Stimulated activated naive B cell treated with anti-CD40 and anti-IgM and Interleukin-4, amounts not matched to agents 10 μg/mL and 1 μg/mL and 100 μg/mL, for 72 hours (primary cell): ENCODE measurements at regions not wholly inside any gene's neighbourhood (a gene's known extent, or its start where the extent isn't known, plus 50 kb on each side); places are given as distances from the start of the nearest gene placed in this dataset.

ENCODE experiments used
- ATAC-seq, 2 donors: fragments of 150-1000 bp; cut with Tn5 transposase; replicated peaks; 2 replicates each; pipeline ENCODE4 v1.10.0; 2021; ENCODE audit warnings: moderate library complexity in 1 of 2
- DNase-seq: peaks from one replicate; pipeline ENCODE4 v3.0.0; 2021
- H3K27ac Mint-ChIP-seq: one replicate; pipeline ENCODE4 v1.8.0; 2022; ENCODE audit warnings: mild to moderate bottlenecking, mixed read lengths
- H3K27me3 Mint-ChIP-seq, 2 donors: one replicate each; pipeline ENCODE4 v1.8.0; 2022; ENCODE audit warnings: mixed read lengths in 2 of 2
- H3K36me3 Mint-ChIP-seq, 2 donors: one replicate each; pipeline ENCODE4 v1.8.0; 2022; ENCODE audit warnings: mixed read lengths in 2 of 2, mild to moderate bottlenecking in 1 of 2
- H3K4me1 Mint-ChIP-seq, 2 donors: one replicate each; pipeline ENCODE4 v1.8.0; 2022; ENCODE audit warnings: mixed read lengths in 2 of 2, mild to moderate bottlenecking in 1 of 2
- H3K4me3 Mint-ChIP-seq, 2 donors: one replicate each; pipeline ENCODE4 v1.8.0; 2022; ENCODE audit warnings: mild to moderate bottlenecking in 2 of 2, mixed read lengths in 2 of 2, moderate library complexity in 1 of 2
- H3K9me3 Mint-ChIP-seq, 2 donors: one replicate each; pipeline ENCODE4 v1.8.0; 2022; ENCODE audit warnings: mixed read lengths in 2 of 2, mild to moderate bottlenecking in 1 of 2

GRCh38 chr21:38170283-38170682 is 86.5 kb upstream of the KCNJ15 start:
- DNase-seq (no peak), ATAC-seq (no peak)
- Mint-ChIP-seq H3K27me3 (no peaks in the 10 kb centered on the region), H3K4me1 (no peaks in the 10 kb centered on the region), H3K4me3 (no peak overlapping the region), H3K36me3 (no peaks in the 10 kb centered on the region), H3K27ac (no peak overlapping the region), H3K9me3 (no peaks in the 10 kb centered on the region)

- Mint-ChIP-seq H3K4me3 (no peak overlapping the region), H3K27ac (no peak overlapping the region), H3K27me3 (no peaks in the 10 kb centered on the region), H3K9me3 (no peaks in the 10 kb centered on the region), H3K36me3 (no peaks in the 10 kb centered on the region), H3K4me1 (no peaks in the 10 kb centered on the region)
- ATAC-seq = no peak
- no peak for DNase-seq
Observed at GRCh38 chr21:38170704-38171682, 85.8 kb upstream of the KCNJ15 start.

- ATAC-seq = no peak
- H3K4me1 Mint-ChIP-seq = no peaks in the 10 kb centered on the region
- H3K9me3 Mint-ChIP-seq = no peaks in the 10 kb centered on the region
- H3K4me3 Mint-ChIP-seq = no peak overlapping the region
- DNase-seq = no peak
- no peaks in the 10 kb centered on the region for H3K36me3 Mint-ChIP-seq
- no peaks in the 10 kb centered on the region for H3K27me3 Mint-ChIP-seq
- H3K27ac Mint-ChIP-seq = no peak overlapping the region
Observed at GRCh38 chr21:38171723-38172344, 85.0 kb upstream of the KCNJ15 start.

DNA sequence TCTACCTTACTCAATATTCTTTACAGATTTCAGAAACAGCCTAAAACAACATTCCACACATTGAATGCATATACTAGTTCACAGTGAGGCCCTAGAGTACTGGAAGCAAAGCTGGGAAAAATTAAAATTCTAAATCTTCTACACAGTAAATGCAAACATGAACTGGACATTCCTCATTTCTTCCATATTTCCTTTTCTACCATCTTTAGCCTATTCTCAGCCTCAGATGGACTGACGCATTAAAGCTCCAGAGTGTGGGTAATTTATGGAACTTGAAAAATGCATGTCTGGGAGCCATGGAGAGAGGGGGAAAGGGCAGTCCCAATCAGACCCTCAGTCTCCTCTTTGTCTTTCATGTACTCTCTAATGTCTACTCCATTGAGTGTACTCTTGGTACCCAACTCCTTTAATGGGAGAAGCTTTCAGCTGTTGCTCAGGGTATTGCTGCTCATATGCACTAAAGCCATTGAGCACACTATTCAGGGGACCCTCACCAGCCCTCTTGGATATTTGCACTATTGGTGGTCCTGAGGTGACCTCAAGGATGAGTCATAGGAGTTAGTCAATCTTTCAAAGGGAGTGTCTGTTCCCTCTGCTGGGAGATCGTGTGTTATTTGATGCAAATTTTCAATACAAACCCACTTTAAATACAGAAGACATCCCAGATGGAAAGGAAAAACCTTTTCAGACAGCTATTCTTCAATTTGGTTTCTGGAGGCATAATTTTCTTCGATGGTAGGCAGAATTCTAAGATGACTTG is 83.3 kb upstream of the KCNJ15 start:
- no peak overlapping the region for H3K4me3 Mint-ChIP-seq
- no peak for ATAC-seq
- DNase-seq = no peak
- no peaks in the 10 kb centered on the region for H3K4me1 Mint-ChIP-seq
- H3K9me3 Mint-ChIP-seq = peaks cover under 1 to 3% of the 10 kb centered on the region in 2 donors
- H3K36me3 Mint-ChIP-seq = no peaks in the 10 kb centered on the region
- H3K27ac Mint-ChIP-seq = no peak overlapping the region
- no peaks in the 10 kb centered on the region for H3K27me3 Mint-ChIP-seq

GRCh38 chr21:38175306-38175705 is 81.5 kb upstream of the KCNJ15 start:
- no peaks in the 10 kb centered on the region for H3K36me3 Mint-ChIP-seq
- H3K4me1 Mint-ChIP-seq = no peaks in the 10 kb centered on the region
- H3K9me3 Mint-ChIP-seq = peaks cover 3% of the 10 kb centered on the region in 2 donors
- DNase-seq (no peak), ATAC-seq (no peak)
- peaks cover 0 to 5% of the 10 kb centered on the region in 2 donors for H3K27me3 Mint-ChIP-seq
- no peak overlapping the region for H3K27ac Mint-ChIP-seq
- no peak overlapping the region for H3K4me3 Mint-ChIP-seq

GRCh38 chr21:38177919-38178652 is 78.7 kb upstream of the KCNJ15 start:
- Mint-ChIP-seq H3K4me1 (no peaks in the 10 kb centered on the region), H3K4me3 (no peak overlapping the region), H3K36me3 (no peaks in the 10 kb centered on the region), H3K27ac (no peak overlapping the region), H3K9me3 (peaks cover 3% of the 10 kb centered on the region in 2 donors), H3K27me3 (peaks cover 5 to 9% of the 10 kb centered on the region in 2 donors)
- DNase-seq (no peak), ATAC-seq (no peak)

GRCh38 chr21:38178653-38179470 is 77.9 kb upstream of the KCNJ15 start:
- ATAC-seq (no peak), DNase-seq (no peak)
- peaks cover 5 to 9% of the 10 kb centered on the region in 2 donors for H3K27me3 Mint-ChIP-seq
- peaks cover 3% of the 10 kb centered on the region in 2 donors for H3K9me3 Mint-ChIP-seq
- H3K4me1 Mint-ChIP-seq = no peaks in the 10 kb centered on the region
- no peak overlapping the region for H3K4me3 Mint-ChIP-seq
- H3K36me3 Mint-ChIP-seq = no peaks in the 10 kb centered on the region
- no peak overlapping the region for H3K27ac Mint-ChIP-seq

GRCh38 chr21:38179511-38179910 is 77.3 kb upstream of the KCNJ15 start:
- no peak overlapping the region for H3K27ac Mint-ChIP-seq
- DNase-seq (no peak), ATAC-seq (no peak)
- H3K4me3 Mint-ChIP-seq = no peak overlapping the region
- no peaks in the 10 kb centered on the region for H3K4me1 Mint-ChIP-seq
- no peaks in the 10 kb centered on the region for H3K36me3 Mint-ChIP-seq
- peaks cover 5 to 9% of the 10 kb centered on the region in 2 donors for H3K27me3 Mint-ChIP-seq
- peaks cover 3% of the 10 kb centered on the region in 2 donors for H3K9me3 Mint-ChIP-seq

DNA sequence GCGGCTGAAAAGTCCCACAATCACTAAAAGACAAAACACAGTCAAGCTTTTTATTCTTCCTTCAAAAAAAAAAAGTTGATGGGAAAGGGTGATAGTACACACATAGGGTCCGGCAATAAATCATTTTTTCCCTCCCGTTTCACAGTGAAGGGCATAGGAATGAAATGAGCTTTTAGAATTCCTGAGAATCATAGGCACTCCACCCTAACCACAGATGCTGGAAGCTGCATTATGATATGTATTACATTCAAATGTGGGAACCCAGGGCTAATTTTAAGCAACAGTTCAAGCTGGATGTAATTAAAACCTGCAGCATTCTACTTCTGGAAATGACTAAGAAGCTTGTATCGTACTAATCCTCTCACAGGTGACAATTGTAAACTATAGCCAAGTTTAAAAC is 75.7 kb upstream of the KCNJ15 start:
- no peak for ATAC-seq
- no peak for DNase-seq
- Mint-ChIP-seq H3K9me3 (peaks cover 5 to 7% of the 10 kb centered on the region in 2 donors), H3K4me1 (no peaks in the 10 kb centered on the region), H3K27ac (no peak overlapping the region), H3K27me3 (peaks cover 5 to 9% of the 10 kb centered on the region in 2 donors), H3K36me3 (no peaks in the 10 kb centered on the region), H3K4me3 (no peak overlapping the region)

GRCh38 chr21:38182370-38182985 is 74.3 kb upstream of the KCNJ15 start:
- ATAC-seq (no peak), DNase-seq (no peak)
- Mint-ChIP-seq H3K4me3 (no peak overlapping the region), H3K9me3 (peaks cover 7% of the 10 kb centered on the region in 2 donors), H3K27me3 (peaks cover 5 to 9% of the 10 kb centered on the region in 2 donors), H3K36me3 (no peaks in the 10 kb centered on the region), H3K27ac (no peak overlapping the region), H3K4me1 (no peaks in the 10 kb centered on the region)

GRCh38 chr21:38183961-38184360 is 72.8 kb upstream of the KCNJ15 start:
- Mint-ChIP-seq H3K27ac (no peak overlapping the region), H3K4me1 (no peaks in the 10 kb centered on the region), H3K36me3 (no peaks in the 10 kb centered on the region), H3K27me3 (peaks cover 5 to 9% of the 10 kb centered on the region in 2 donors), H3K4me3 (no peak overlapping the region), H3K9me3 (peaks cover 4 to 7% of the 10 kb centered on the region in 2 donors)
- ATAC-seq (no peak), DNase-seq (no peak)

DNA sequence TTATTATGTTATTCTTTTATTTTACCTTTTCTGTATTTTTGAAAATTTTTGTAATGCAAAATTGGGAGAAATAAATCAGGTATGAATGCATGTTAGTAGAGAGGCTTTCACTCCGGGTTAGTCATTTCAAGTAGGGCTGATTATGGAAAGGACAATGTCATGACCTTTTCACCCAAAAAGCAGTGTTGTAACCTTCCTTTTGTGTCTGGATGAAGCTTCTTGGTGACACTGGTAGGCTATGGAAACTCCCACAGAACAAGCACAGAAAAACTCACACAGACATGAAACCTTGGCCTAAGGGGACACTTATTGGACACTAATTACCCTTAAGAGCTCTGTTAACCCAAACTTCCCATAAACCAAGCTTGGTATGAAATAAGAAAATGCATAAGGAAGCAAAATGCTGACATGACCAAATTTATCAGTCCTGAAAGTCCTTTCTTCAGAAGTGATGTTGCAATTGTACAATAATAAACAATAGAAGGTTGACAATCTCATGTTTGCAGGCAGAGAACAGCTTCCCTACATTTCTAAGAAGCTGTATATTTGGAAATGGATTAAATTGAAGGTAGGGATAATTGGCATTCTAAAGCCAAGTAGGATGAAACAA is 70.0 kb upstream of the KCNJ15 start:
- H3K27ac Mint-ChIP-seq = no peak overlapping the region
- peaks cover 0 to under 1% of the 10 kb centered on the region in 2 donors for H3K27me3 Mint-ChIP-seq
- peaks cover 4 to 10% of the 10 kb centered on the region in 2 donors for H3K9me3 Mint-ChIP-seq
- no peak for ATAC-seq
- no peaks in the 10 kb centered on the region for H3K36me3 Mint-ChIP-seq
- H3K4me3 Mint-ChIP-seq = no peak overlapping the region
- no peak for DNase-seq
- no peaks in the 10 kb centered on the region for H3K4me1 Mint-ChIP-seq
